ENCODE measurements at regions not wholly inside any gene's neighbourhood (a gene's known extent, or its start where the extent isn't known, plus 50 kb on each side); places are given as distances from the start of the nearest gene placed in this dataset.

GRCh38 chr2:133943108-133943507 is 310.8 kb upstream of the MGAT5 start:
- H3K27ac ChIP-seq (ENCODE audit: extremely low read depth, low read depth, low read length), result no peak overlapping the region
- H3K9ac ChIP-seq (ENCODE audit: insufficient read depth in 1 of 2, low read depth in 2 of 2, low read length in 2 of 2), result no peak overlapping the region
- no peak for FAIRE-seq
- intact Hi-C loops (cut with micrococcal nuclease) (no loop called here), in situ Hi-C loops (cut with MboI) (no loop called here)
- H3K36me3 ChIP-seq (ENCODE audit: control insufficient read depth, insufficient read depth, low read length), result no peaks in the 10 kb centered on the region
- no peaks in the 10 kb centered on the region for H3K79me2 ChIP-seq (ENCODE audit: control insufficient read depth, insufficient read depth, low read length)
- no peak for ATAC-seq
- no peak for TF ChIP-seq GTF2A2 (tag; IDR thresholded peaks at IDR 0.05)
- no peak for TF ChIP-seq KLF10 (CRISPR knock-in tag; IDR thresholded peaks at IDR 0.05)
- no peak for TF ChIP-seq GATAD2A (IDR thresholded peaks at IDR 0.05)
- TF ChIP-seq BCOR (IDR thresholded peaks at IDR 0.05), result no peak
- no peak for TF ChIP-seq SIN3B (IDR thresholded peaks at IDR 0.05; ENCODE audit: low read depth)
- no peak for TF ChIP-seq HSF4 (CRISPR knock-in tag; IDR thresholded peaks at IDR 0.05; ENCODE audit: borderline replicate concordance)
- TF ChIP-seq IRF1 (CRISPR knock-in tag; IDR thresholded peaks at IDR 0.05; ENCODE audit: borderline replicate concordance), result no peak
- TF ChIP-seq MAFF (IDR thresholded peaks at IDR 0.05; ENCODE audit: low read length), result no peak
- no peak for TF ChIP-seq THAP12 (CRISPR knock-in tag; IDR thresholded peaks at IDR 0.05)
- no peak for TF ChIP-seq NFXL1 (CRISPR knock-in tag; IDR thresholded peaks at IDR 0.05)
- TF ChIP-seq SMC3 (conservative IDR thresholded peaks at IDR 0.05; ENCODE audit: insufficient read depth, low read depth, low read length), result no peak
- TF ChIP-seq SAFB (IDR thresholded peaks at IDR 0.05; ENCODE audit: borderline replicate concordance, low read depth, low read length), result no peak
- no peak overlapping the region for H3K4me3 ChIP-seq
- H3K4me1 ChIP-seq (replicated peaks in 1 of 2; ENCODE audit: control insufficient read depth in 2 of 2, insufficient read depth in 2 of 2, low read length in 2 of 2), result no peaks in the 10 kb centered on the region
- no peaks in the 10 kb centered on the region; a peak in 1 of 5 replicates for H3K27me3 ChIP-seq (ENCODE audit: control insufficient read depth in 2 of 2, insufficient read depth in 2 of 2, low read length in 2 of 2)
- no peaks in the 10 kb centered on the region for H3K9me1 ChIP-seq (ENCODE audit: control insufficient read depth, insufficient read depth, low read length)
- ChIA-PET POLR2A (no interaction called here), CTCF (ENCODE audit: low intra/inter-chr PET ratio) (no interaction called here)
- 0% methylated on average over 5 of the region's 5 CpGs for WGBS (ENCODE audit: insufficient coverage, low coverage, missing lambda C conversion rate)
- BruUV-seq (replicated peaks), result no TSS peak
- no peak for DNase-seq (ENCODE audit: extremely low read depth in 1 of 4, low spot score in 3 of 4)
- no peak overlapping the region for H2AFZ ChIP-seq (ENCODE audit: low read depth, low read length)
- no peaks in the 10 kb centered on the region for H3K9me3 ChIP-seq (replicated peaks; ENCODE audit: control insufficient read depth, insufficient read depth, low read depth, low read length)
- H3K4me2 ChIP-seq (ENCODE audit: insufficient read depth, low read length), result no peak overlapping the region
- 0 out of 2 replicates have a peak, but pooled peaks cover 3% of the 10 kb centered on the region for H4K20me1 ChIP-seq (replicated peaks; ENCODE audit: control insufficient read depth, insufficient read depth, low read length)
